ENCODE measurements at regions not wholly inside any gene's neighbourhood (a gene's known extent, or its start where the extent isn't known, plus 50 kb on each side); places are given as distances from the start of the nearest gene placed in this dataset.

DNA sequence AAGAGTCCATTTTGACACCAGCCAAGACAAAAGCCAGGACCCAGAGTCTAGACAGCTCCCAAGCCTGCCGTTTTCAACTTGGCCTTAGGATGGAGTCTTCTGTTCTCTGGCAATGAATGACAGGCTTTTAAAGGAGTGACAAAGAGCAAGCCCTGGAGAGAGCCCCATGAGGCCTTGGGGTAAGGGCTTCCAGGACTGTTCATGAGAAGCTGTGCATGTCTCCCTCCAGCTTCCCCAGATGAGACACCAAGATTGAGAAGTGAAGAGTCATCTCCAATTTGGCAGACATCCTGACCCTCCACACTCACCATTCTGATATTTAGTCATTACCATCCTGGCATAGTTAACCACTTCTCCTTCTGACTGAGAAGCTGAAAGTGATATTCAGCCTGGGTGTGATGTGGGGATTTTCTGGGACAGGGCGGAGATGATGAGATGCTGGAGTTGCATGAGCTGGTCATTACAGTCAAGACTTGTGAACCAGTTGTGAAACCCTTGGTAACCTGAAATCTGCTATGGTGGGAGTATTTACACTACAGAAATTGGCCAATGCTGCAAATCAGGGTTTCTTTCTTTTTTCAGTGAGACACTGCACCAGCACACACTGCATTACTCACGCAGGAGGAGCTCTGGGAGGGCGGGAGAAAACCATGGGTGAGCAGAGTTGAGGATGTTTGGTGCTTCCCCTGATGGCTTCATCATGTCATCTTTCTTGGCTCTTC is 77.8 kb downstream of the VCPKMT start:
- DNase-seq (ENCODE audit: low spot score) = no peak

DNA sequence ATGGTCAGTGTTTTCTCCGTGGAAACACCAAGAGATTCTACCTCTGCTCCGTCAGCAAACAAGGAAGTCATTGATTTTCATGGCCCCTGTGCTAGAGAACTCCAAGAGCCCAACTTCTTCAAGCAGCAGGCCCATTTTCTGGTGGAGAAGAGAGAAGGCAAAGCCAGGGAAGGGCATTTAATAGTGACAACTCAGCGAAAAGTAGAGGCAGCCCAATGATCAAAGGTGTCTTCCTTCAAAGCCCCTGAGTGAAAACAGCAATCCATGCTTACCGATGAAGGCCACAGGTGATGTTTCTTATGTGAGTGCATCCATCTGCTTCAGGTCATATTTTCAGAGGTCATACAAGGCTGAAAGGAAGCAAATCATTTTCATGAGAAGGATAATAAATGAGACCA is 77.3 kb downstream of the VCPKMT start:
- no peak for DNase-seq (ENCODE audit: low spot score)

DNA sequence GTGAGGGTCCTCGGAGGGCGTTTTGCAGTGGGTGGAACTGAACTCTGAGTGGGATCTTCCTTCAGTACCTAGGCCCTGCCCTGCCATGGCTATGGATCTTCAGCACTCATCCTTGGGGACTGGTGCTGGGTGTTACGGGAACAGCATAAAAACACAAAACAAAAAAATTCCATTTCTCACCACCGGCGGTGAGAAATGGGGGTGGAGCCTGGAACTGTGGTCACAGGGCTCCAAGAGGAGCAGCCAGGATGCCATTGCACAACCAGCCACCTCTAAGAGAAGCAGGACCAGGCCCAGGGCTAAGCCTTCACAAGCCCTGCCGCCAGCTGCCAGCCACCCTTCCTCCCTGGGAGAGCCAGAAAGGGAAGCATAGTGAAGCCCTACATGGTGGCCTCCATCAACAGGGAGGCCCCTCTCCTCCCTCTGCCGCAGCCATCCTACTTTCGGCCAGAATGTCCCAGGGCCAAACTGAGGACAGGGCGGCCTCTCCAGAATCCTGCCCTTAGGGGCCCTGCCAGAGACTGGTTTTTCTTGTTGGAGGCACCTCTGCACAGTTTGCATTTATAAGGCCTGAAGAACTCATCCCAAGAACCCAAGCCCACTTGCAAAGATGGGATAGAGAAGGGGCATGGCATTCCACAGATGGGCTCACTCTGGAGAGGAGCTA is 76.5 kb downstream of the VCPKMT start:
- DNase-seq (ENCODE audit: low spot score) = no peak

DNA sequence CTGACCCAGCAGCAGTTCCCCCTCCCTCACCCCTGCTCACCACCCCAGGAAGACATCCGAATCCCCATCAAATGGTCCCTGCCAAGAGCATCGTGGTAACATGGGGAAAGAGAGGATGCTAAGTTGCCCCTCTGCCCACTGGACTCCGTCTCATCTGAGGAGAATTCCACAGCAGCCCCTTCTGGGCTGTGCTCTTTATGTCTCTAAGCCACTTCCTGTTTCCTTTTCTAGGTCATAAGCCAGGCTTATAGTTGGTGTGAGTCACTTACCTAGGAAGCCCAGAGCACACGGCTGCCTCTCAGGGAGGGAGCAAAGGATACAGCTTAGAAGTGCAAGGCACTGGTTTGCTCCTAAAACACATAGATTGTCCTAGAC is 76.0 kb downstream of the VCPKMT start:
- peak; percentile 60 for DNase-seq (ENCODE audit: low spot score)

DNA sequence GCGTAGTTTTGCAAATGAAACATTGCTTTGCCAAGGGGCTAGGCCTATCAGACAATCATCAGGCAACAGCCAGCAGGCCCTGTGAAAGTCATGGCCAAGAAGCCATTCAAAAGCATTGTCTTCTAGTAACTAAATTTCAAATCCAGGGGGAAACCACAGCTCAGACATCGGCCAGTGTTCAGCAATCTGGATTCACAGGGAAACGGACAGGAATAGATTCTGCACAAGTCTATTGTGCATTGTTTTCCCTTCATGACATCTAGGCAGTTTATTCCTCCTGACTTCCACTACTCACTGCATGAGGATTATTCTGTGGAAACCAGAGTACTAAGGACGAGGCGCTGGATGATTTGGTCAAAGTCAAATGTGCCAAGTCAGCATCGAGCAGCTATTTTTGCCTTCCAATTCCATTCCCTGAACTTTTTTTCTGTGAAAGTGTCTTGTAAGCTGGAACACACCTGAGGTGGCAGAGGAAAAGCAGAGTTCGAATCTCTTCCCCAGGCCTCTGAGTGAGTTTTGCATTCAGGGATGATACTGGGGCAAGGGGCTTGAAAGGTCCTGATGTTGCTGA is 75.4 kb downstream of the VCPKMT start:
- DNase-seq (ENCODE audit: low spot score) = no peak

DNA sequence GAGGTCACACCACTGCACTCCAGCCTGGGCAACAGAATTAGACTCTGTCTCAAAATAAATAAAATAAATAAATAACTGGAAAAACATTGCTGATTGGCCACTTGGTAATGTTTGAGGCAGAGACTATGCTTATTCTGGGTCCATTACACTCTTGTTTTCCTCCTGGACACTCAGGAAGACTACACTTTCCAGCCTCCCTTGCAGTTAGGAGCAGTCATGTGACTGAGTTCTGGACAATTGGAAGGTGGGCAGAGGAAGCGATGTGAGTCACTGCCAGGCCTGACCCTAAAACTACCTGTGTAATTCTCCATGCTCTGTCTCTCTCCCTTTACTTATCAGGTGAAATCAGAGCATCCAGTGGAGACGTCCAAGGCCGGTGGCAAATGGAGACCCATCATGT is 74.4 kb downstream of the VCPKMT start:
- DNase-seq (ENCODE audit: low spot score) = no peak

DNA sequence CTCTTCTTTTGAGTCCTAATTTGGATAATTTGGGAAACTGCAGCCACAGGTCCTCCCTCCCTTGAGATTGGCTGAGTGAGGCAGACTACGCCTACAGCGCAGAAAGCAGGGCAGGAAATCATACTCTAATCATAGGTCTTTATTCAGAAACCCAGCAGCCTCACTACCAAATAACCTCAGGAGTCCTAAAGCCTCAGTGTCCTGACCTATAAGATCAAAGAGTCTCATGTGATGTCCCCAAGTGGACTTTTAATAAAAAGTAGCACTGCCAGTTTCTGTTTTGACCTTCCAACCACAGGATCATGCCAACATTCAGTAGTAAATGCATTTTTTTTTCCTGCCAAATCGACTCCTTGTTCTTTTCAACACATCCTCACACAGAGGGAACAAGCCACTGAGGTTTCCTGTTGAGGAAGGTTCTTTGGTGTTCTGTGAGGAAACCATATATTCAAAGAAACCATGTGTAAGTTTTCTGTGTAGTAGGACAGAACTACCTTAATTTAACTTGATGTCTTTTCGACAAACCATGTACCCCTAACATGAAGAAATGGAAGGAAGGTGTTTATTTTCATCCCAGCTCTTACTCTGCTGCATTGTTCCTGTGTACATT is 72.2 kb downstream of the VCPKMT start:
- no peak for DNase-seq (ENCODE audit: low spot score)

DNA sequence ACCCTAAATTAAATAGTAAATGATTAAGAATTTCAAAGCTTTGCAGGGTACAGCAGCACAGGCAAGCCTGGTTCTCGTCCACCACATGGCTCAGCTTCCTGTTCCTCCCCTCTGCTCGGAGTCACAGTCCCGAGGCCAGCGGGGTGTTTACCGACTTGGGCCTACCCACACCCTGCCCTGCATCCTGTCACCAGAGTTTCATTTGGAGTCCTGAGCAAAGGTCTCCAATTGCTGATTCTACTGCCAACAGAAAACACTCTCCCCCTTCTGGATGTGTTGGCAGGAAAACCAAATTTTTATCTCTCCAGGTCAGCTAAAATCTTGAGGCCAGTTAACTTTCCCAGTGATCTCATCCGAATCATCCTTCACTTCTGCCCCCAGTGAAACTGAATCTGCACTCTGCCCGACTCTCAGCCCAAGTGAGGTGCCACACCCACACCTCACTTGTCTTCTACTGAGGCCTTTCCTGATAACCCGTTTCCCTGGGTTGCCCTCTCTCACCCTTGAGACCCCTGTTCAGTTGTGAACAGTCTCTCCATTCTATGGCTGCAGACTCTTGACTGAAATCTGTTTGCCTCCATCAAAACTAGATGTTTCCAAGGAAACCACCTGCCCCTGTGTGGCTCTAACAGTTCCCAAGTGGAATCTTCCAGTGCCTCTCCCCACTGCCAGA is 71.2 kb downstream of the VCPKMT start:
- DNase-seq (ENCODE audit: low spot score) = peak; percentile 87

DNA sequence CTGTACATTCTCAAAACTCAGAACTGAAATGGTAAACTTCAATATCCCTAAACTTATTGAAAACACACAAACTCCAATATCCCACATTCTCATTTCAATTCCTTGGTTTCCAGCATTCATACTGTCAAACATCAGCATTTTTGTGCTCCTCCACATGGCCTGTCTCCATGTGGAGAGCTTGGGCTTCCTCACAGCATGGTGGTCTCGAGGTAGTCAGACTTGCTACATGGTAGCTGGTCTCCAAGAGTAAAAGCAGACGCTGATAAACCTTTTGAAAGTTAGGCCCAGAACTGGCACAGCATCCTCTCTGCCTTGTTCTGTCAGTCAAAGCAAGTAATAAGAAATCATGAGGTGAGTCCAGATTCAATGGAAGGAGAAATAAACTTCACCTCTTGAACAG is 70.5 kb downstream of the VCPKMT start:
- no peak for DNase-seq (ENCODE audit: low spot score)

DNA sequence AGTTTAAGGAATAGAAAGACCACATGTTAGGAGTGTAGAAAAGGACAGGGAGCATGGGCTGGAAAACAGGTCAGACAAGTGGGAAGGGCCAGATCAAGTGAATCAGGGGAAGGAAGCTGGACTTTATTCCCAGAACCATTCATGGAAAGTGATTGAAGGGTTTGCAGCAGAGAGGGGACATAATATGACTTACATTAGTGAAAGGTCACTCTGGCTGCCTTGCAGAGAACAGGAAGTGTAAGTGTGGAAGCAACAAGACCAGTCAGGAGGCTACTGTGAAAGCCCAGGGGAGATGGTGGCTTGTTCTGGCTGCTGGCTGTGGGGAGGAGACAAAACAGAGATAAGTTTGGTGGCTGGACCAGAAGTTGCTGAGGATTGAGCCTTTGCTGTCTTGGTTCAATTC is 69.1 kb downstream of the VCPKMT start:
- no peak for DNase-seq (ENCODE audit: low spot score)

DNA sequence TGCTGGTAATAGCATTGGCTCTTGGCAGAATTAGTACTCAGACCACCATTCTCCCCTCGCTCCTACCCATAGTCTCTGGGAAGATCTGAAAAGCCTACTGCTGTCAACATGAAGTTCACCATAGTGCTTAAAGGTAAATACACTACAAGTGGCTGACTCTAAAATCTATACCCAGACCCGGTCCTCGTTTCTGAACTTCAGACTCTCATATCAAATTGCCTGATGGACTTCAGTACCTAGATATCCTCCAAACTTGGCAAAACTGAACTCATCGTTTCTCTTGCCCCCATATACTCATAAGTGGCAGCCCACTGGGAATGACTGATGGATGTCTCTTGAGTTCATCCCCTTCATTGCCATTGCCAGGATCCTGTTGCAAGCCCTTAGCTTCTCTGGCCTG is 67.3 kb downstream of the VCPKMT start:
- no peak for DNase-seq (ENCODE audit: low spot score)

DNA sequence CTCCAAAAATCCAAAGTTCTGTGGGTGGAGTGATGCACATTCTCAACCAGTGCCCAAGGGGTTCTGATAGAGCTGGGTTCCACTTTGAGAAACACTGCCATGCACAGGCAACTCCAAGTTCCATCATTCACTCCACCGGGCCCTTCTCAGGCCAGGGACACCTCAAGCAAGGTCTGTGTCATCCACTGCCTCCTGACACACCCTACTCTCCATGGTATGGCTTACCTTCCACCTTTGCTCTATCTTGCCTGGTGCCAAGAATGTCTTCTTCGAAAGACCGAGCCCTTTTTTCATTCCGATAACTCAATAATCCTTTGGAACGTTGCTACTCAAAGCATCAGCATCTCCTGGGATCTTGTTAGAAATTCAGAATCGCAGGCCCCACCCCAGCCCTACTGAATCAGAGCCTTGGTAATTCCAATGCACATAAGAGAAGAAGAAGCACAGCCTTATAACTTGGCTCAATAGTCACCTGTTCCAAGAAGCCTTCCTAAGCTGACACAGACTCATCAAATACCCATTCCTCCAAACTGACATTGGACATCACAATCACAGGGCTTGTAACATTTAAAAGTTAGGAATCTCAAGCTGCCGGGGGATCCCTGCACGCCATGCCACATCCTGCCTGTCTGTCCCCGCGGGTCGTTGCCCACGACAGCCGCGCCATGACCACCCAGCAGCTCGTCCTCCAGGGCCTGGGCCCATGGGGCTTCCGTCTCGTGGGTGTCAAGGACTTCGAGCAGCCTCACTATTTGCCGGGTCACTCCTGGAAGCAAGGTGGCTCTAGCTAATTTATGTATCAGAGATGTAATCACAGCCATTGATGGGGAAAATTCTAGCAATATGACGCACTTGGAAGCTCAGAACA is 66.4 kb downstream of the VCPKMT start:
- DNase-seq (ENCODE audit: low spot score) = no peak

DNA sequence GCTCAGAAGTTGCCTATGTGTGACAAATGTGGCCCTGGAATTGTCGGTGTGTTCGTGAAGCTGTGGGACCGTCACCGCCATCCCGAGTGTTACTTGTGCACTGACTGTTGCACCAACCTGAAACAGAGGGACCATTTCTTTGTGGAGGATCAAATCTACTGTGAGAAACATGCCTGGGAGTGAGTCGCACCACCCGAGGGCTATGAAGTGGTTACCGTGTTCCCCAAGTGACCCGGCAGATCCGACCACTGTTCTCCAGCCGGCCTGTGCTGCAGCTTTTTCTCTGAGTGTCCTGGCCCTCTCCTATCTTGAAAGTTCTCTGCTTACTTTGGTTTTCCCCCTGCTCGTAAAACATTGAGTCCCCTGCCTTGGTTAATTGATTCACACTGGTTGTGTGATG is 65.3 kb downstream of the VCPKMT start:
- DNase-seq (ENCODE audit: low spot score) = no peak

DNA sequence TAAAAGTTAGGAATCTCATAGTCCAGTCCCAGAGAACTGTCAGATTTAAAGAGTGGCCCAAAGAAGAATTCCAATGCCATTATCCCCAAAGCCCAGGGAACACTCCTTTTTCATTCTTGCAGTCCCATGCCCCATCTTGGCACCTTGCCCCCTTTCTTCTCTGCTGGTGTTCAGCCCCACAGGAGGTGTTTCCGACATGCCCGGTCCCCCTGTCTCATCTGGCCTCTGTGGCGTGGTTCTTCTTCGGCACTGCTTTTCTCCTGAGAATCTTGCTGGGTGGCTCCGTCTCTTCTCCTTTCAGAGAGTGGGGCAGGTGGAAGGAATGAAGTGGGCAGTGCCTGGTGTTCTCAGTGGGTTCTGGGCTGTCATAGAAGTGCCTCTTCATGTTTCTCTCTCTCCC is 64.7 kb downstream of the VCPKMT start:
- DNase-seq (ENCODE audit: low spot score) = no peak

DNA sequence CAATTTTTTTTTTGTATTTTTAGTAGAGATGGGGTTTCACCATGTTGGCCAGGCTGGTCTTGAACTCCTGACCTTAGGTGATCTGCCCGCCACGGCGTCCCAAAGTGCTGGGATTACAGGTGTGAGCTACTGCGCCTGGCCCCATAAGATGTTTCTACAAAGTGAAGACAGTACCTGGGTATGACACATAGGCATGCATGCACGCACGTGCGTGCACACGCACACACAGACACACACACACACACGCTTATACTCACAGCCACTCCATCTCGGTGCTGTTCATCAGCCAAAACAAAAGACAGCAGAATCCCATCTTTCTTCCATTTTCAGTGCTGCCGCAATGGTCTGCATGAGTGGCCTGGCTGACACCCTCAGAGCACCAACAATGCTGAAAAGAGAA is 63.9 kb downstream of the VCPKMT start:
- DNase-seq (ENCODE audit: low spot score) = no peak

DNA sequence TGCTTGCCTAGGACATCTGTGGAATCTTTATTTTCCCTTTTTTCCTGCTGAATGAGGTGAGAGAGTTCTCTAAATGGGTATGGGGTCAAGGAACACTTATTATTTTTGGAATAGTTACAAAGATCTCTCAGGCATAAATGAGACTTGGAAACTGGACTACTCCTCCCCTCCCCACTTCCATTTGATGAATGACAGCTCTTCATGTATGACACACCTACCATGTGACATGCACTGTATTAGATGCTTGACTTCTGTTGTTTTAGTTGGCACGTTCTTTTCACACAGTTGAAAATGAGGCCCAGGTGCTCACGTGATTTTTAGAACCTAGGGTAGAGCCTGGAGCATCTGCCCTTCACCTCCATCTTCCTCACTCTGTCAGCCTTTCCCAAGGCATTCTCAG is 62.4 kb downstream of the VCPKMT start:
- DNase-seq (ENCODE audit: low spot score) = no peak

DNA sequence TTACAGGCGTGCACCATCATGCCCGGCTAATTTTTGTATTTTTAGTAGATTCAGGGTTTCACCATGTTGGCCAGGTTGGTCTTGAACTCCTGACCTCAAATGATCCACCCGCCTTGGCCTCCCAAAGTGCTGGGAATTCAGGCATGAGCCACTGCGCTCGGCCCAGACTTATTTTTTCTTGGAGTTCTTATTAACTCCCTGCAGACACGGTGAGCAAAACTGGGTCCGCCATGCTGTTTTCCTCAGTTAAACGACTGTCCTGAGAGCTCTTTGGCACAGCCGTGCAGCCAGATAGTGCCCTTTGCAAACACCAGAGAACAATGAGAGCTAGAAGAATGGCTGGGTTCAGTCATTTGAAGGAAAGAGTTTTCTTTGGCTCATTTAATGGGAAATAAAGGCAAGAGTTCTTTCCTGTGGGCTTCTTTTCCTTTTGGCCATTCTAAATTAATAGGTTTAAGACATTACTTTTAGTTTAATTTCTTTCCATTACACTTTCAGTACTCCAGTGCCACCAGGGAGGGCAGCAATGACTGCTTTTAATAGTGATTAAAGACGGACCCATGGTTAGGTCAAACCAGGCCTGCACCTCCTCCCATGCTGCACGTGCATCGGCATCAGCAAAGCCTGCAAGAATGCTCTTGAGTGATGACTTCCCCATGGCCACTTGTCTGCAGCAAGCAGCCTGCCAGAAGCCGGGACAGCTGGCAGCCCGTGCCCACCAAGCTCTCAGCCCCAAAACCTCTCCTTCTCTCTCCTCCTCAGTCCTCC is 60.7 kb downstream of the VCPKMT start:
- DNase-seq (ENCODE audit: low spot score) = no peak

DNA sequence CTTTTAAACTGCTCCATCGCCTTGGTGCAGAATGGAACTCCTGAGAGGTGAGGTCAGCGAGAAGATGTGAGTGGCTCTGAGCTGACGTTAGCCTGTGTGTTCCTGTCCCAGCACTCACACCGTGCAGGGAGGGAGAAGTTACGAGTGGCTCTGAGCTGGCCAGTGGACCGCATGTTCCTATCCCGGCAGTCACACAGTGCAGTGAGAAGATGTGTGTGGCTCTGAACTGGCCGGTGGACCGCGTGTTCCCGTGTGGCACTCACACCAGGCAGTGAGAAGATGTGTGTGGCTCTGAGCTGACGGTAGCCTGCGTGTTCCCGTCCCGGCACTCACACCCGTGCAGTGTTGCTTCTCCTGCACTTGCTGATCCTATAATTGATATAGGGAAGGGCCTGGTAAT is 59.9 kb downstream of the VCPKMT start:
- no peak for DNase-seq (ENCODE audit: low spot score)

DNA sequence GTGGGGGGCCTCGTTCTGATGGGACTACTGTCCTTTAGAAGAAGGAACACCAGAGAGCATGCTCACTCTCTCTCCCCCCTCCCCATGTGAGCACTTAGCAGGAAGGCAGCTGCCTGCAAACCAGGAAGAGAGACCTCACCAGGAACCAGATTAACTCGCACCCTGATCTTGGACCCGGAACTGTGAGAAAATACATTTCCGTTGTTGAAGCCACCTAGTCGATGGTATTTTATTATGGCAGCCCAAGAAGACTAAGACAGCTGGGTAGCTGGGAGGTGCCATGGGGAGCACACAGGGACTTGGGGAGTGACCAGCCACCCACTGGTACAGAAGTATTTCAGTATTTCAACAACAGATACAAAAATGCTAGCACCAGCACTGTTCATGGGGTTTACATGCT is 59.0 kb downstream of the VCPKMT start:
- no peak for DNase-seq (ENCODE audit: low spot score)

DNA sequence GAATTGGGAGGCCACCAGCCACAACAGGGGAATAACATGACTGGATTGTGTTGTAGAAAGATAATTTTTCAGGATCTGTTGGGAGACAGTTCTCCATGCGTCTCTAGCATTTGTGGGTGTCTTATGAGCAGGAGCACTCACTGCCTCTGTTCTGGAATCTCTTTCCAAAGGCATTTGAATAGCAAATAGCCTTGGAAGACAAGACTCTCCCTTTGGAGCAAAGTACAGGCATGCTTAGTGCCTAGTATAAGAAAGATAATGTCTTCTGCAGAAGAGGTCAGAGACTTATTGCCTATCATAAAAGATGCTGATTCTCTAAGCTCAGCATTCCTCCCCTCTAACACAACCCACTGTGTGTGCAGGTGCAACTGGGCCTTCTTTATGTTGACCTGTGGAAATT is 58.3 kb downstream of the VCPKMT start:
- DNase-seq (ENCODE audit: low spot score) = no peak

Measured in umbilical cord (tissue), 1 donor.